NB4 (cell line): ENCODE measurements at regions not wholly inside any gene's neighbourhood (a gene's known extent, or its start where the extent isn't known, plus 50 kb on each side); places are given as distances from the start of the nearest gene placed in this dataset.

Source experiments
- CTCF ChIP-seq: IDR thresholded peaks from one replicate; pipeline ENCODE4 v1.5.1; 2012; ENCODE audit warnings: low read depth, low read length
- MYC ChIP-seq: IDR thresholded peaks from 2 replicates; pipeline ENCODE4 v1.6.1; 2011; ENCODE audit warnings: low read depth, low read length
- POLR2A ChIP-seq: IDR thresholded peaks from 2 replicates; pipeline ENCODE4 v1.6.1; 2011; ENCODE audit warnings: mild to moderate bottlenecking; ENCODE audit not compliant: insufficient read length; ENCODE audit errors: extremely low read depth

- TF ChIP-seq CTCF (no peak), POLR2A (no peak), MYC (no peak)
These were observed 422.8 kb downstream of the EPM2A start for GRCh38 chr6:145312481-145312880.
